ENCODE measurements at regions not wholly inside any gene's neighbourhood (a gene's known extent, or its start where the extent isn't known, plus 50 kb on each side); places are given as distances from the start of the nearest gene placed in this dataset.

GRCh38 chr13:104799152-104799551 is 1732.9 kb upstream of the SLC10A2 start:
- Histone ChIP-seq H3K36me3 (no peaks in the 10 kb centered on the region), H3K27ac (no peak overlapping the region), H3K27me3 (no peaks in the 10 kb centered on the region), H3K4me1 (no peaks in the 10 kb centered on the region), H3K9me3 (no peaks in the 10 kb centered on the region), H3K4me3 (no peak overlapping the region)
- no peak for DNase-seq
- 83 to 90% methylated on average over 2 of the region's 2 CpGs for WGBS, 2 donors
- TF ChIP-seq CTCF (IDR thresholded peaks at IDR 0.05), result no peak
- ATAC-seq, result no peak
- intact Hi-C loops (cut with DNase I), result no loop called here

- ATAC-seq (no peak), DNase-seq (no peak)
- intact Hi-C loops (cut with DNase I), result no loop called here
- WGBS, 2 donors, result 60 to 67% methylated on average over 1 of the region's 1 CpG
- TF ChIP-seq CTCF (IDR thresholded peaks at IDR 0.05), result no peak
- no peaks in the 10 kb centered on the region for H3K27me3 ChIP-seq
- no peak overlapping the region for H3K27ac ChIP-seq
- no peaks in the 10 kb centered on the region for H3K9me3 ChIP-seq
- no peaks in the 10 kb centered on the region for H3K36me3 ChIP-seq
- H3K4me3 ChIP-seq, result no peak overlapping the region
- no peaks in the 10 kb centered on the region for H3K4me1 ChIP-seq
These were observed 1732.3 kb upstream of the SLC10A2 start for GRCh38 chr13:104798486-104798885.

- Histone ChIP-seq H3K36me3 (no peaks in the 10 kb centered on the region), H3K9me3 (no peaks in the 10 kb centered on the region), H3K27me3 (no peaks in the 10 kb centered on the region), H3K4me1 (no peaks in the 10 kb centered on the region), H3K27ac (no peak overlapping the region), H3K4me3 (no peak overlapping the region)
- intact Hi-C loops (cut with DNase I), result no loop called here
- WGBS, 2 donors, result 72 to 82% methylated on average over 2 of the region's 2 CpGs
- no peak for TF ChIP-seq CTCF (IDR thresholded peaks at IDR 0.05)
- ATAC-seq (no peak), DNase-seq (no peak)
These were observed 1730.4 kb upstream of the SLC10A2 start for GRCh38 chr13:104796581-104796980.

- no peaks in the 10 kb centered on the region for H3K36me3 ChIP-seq
- no peak for ATAC-seq
- H3K4me3 ChIP-seq, result no peak overlapping the region
- no peak for TF ChIP-seq CTCF (IDR thresholded peaks at IDR 0.05)
- no peak for DNase-seq
- 67 to 74% methylated on average over 5 of the region's 5 CpGs for WGBS, 2 donors
- no peaks in the 10 kb centered on the region for H3K4me1 ChIP-seq
- H3K9me3 ChIP-seq, result no peaks in the 10 kb centered on the region
- intact Hi-C loops (cut with DNase I), result no loop called here
- no peaks in the 10 kb centered on the region for H3K27me3 ChIP-seq
- H3K27ac ChIP-seq, result no peak overlapping the region
These were observed 1719.7 kb upstream of the SLC10A2 start for GRCh38 chr13:104785952-104786351.

GRCh38 chr13:104784891-104785290 is 1718.7 kb upstream of the SLC10A2 start:
- Histone ChIP-seq H3K9me3 (no peaks in the 10 kb centered on the region), H3K4me3 (no peak overlapping the region), H3K36me3 (no peaks in the 10 kb centered on the region), H3K4me1 (no peaks in the 10 kb centered on the region), H3K27me3 (no peaks in the 10 kb centered on the region), H3K27ac (no peak overlapping the region)
- DNase-seq (no peak), ATAC-seq (no peak)
- no peak for TF ChIP-seq CTCF (IDR thresholded peaks at IDR 0.05)
- intact Hi-C loops (cut with DNase I), result no loop called here
